CD4-positive, alpha-beta T cell treated with Interleukin-15 for 4 hours (primary cell): ENCODE measurements at regions not wholly inside any gene's neighbourhood (a gene's known extent, or its start where the extent isn't known, plus 50 kb on each side); places are given as distances from the start of the nearest gene placed in this dataset.
"Not testable (repeated sequence)": the region's sequence is repeated elsewhere in the genome, so short reads cannot be mapped to it uniquely, and the experiment has no call there.

Experiments
- DNase-seq: peaks from one replicate; pipeline ENCODE4 v3.0.0-alpha.2; 2020; ENCODE audit warnings: low spot score

DNA sequence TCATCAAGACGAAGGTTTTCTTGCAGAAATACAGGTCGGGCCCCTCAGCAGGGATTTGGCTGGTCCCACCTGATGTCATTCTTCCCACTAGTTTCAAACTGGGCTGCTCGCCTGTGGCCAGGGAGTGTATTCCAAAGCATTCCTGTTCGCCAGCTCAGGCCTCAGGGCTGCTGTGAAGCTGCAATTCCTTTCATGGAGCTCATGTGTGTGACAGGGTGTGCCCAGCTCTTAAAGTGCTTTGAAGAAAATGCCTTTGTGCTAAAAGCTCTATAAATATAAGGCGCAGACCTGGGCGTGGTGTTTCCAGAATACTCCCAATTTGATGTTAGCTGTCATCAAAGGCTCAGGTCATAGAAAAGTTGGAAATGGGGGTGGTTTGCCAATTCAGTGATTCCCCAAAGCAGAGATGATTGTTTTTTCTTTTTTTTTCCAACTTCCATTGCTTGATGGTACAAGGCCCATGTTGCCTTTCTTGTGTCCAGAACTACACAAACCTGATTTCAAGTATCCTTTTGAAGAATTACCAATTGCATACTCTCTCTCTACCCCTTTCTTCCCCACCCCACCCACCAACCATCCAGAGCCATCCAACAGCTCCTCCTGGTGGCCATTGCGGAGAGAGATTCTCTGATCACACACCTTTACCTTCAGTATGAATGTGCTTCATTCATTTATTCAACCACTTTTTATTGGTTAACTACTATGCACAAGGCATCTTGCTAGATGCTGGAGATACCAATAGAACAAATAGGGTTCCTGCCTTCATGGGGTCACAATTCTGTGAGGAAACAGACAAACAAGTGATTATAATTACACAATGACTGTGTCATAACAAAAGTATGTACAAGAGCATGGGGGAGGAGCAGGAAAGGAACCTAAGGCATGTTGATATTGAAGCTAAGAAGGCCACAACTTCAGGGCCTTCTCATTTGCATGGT lies 297.3 kb upstream of the LYZL1 start:
- peak; percentile 6 for DNase-seq

- DNase-seq, result no peak
These were observed 295.8 kb upstream of the LYZL1 start for GRCh38 chr10:28993056-28993455.

DNA sequence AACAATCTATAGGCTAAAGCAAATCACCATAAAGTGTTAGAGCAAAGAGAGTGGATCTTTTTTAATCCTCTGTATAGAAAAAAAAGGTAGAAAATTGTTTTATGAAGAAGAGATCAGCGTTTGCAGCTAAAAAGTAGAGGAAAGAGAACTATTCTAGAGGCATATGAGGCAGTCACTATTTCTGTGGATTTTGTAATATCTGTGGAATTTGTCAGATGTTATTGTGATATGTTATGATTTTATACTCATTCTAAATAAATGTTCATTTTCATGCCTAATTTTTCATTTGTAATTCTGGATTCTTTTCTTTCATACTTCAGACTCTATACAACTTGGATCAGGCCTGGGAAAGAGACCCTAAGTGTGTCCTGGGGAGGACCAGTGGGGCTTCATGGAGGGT lies 295.0 kb upstream of the LYZL1 start:
- DNase-seq, result no peak

GRCh38 chr10:28994802-28995201 lies 294.1 kb upstream of the LYZL1 start:
- not testable (repeated sequence) for DNase-seq

DNA sequence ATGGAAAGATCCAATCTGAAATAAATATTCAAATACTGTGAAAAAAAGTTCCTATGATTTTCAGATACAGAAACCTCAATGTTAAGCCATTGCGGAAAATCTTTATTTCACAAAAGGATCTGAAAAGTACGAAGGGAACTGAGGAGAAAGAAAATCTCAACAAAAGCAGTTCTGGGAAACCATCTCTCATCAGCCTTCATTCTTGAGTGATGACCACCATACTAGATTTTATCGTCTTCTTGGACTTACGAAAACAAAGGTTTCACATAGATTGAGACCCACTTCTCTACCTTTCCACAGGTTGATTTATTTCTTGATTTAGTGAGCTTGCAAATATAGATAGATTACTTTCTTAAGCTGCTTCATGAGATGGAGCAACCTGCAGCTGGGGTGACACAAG lies 293.4 kb upstream of the LYZL1 start:
- no peak for DNase-seq

- DNase-seq, result no peak
These were observed 292.5 kb upstream of the LYZL1 start for GRCh38 chr10:28996345-28996744.

GRCh38 chr10:28996947-28997551 lies 291.8 kb upstream of the LYZL1 start:
- no peak for DNase-seq

DNA sequence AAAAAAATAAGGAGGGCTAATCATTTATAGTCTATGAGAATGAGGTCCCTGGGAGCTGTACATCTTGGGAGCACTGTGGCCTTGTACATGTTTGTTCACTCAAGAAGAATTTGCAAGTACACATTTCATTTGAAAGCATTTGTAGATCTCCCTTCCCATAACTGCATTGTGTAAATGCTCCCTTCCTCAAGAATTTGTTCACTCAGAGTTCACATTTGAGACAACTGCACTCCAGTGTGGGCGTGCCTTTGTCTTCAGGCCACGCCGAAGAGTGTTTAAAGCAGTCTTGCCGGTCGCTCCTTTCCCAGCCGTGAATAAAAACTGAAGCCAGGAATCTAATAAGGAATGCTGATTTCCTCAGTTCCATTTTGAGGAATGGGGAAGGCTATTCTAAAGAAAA lies 291.1 kb upstream of the LYZL1 start:
- no peak for DNase-seq

DNA sequence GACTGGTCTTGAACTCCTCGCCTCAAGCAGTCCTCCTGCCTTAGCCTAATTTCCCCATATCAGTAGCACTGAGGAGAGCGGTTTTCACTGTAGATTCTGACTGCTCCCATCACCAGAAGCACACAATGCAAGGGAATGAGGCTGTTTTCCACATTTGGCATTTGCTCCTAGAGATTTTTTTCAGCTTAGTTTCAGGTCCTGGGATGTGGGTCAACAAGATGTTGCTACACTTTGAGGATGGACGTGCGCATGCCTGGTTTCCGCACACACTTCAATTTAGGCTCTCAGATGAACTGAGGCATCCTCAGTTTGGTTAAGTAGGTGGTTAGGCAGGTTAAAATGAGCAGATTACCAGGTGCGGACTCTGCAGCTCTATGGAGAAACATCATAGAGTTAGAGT lies 287.1 kb upstream of the LYZL1 start:
- no peak for DNase-seq

DNA sequence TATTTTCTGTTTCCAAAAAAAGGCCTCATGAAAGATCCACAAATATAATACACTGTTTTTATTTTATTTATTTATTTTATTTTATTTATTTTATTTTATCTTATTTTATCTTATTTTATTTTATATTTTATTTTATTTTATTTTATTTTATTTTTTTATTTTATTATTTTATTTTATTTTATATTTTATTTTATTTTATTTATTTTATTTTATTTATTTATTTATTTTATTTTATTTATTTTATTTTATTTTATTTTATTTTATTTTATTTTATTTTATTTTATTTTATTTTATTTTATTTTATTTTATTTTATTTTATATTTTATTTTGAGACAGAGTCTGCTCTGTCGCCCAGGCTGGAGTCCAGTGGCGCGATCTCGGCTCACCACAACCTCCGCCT lies 285.9 kb upstream of the LYZL1 start:
- not testable (repeated sequence) for DNase-seq

DNA sequence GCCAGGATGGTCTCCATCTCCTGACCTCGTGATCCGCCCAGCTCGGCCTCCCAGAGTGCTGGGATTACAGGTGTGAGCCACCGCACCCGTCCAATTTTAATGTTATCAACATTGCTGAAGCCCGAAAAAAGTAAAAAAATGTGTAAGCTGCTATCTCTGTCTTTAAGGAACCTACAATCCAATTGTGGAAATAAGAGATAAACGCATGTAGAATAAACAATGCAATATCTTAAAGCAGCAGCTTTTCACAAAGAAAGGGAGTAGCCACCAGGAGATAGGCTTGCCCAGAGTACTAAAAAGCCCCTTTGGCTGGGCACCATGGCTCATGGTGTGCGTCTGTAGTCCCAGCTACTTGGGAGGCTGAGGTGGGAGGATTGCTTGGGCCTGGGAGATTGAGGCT lies 282.9 kb upstream of the LYZL1 start:
- DNase-seq, result no peak

DNA sequence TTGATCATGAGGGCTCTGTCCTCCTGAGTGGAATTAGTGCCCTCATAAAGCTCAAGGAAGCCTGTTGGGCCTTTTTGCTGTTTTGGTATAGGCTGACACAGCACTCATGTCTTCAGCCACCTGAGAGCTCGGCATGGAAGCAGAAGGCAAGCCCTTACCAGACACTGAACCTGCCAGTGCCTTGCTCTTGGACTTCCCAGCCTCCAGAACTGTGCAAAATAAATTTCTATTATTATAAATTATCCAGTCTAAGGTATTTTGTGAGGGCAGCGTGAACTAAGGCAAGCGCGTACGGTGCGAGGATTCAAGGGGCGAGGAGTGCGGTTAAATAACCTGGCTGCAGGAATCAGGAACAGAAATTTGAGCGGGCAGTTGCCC lies 281.5 kb upstream of the LYZL1 start:
- no peak for DNase-seq

DNA sequence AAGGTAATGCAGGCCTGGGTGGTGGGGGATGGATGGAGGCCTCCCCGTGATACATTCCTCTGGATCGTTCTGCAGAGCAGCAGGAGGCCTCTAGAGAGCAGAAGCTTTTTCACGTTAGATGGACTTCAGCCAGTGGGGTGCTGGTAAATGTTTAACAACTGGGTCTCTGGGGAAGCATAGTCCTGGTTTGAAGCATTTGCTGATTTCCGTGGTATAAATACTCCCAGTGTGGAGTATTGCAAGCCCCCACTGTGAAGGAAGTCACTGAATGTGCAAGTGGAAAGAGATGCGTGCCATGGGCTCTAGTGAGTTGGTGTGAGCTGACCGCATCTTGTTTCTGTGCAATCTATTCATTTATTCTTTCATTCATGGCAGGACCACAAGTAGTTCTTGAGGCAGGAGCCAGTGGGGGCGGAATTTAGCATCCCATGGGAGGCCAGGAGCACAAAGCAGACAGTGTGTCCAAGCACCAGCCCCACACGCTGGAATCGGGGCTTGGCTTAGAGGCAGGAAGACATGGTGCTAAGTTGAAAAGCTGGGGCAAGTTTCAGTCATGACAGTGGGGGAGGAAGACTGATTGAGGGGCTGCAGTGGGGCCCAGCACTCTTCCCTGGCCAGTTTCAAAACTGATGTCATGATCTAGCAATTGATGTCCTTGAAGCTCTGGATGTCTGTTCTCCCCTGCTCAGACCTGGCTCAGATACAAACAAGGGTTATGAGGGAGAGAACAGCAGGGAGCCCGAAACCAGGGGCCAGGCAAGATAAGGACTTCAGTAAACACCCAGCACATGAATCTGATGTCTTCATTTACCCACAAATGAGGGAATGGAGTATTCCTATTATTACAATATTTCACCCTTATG lies 280.9 kb upstream of the LYZL1 start:
- DNase-seq, result no peak

DNA sequence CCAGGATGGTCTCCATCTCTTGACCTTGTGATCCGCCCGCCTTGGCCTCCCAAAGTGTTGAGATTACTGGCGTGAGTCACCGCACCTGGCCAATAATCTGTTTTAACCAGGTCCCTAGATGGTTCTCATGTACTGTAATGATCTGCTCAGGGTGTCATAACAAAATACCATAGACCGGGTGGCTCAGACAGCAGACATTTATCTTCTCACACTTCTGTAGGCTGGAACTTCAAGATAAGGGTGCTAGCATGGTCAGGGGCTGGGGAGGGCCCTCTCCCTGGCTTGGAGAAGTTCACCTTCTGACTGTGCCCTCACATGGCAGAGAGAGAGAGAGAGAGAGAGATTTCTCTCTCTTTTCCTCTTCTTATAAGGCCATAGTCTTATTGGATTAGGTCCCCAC lies 279.4 kb upstream of the LYZL1 start:
- no peak for DNase-seq

DNA sequence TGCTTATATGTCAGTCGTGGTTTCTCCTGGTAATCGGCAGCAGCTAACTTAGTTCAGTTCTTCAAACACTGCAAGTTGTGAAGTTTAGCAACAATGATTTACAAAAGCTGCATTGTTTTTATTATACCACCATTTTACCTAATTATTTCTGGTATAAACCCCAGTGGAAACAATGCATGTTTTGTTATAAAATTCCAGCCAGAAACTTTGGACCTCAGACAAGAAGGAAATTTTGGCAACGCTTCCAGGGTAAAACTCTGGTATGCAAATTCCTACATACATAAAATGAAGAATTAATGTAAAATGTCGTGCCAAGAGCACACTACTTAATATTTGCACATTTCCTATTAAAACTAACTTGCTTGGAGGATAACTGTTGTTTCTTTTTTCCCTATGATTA lies 277.4 kb upstream of the LYZL1 start:
- DNase-seq, result no peak

DNA sequence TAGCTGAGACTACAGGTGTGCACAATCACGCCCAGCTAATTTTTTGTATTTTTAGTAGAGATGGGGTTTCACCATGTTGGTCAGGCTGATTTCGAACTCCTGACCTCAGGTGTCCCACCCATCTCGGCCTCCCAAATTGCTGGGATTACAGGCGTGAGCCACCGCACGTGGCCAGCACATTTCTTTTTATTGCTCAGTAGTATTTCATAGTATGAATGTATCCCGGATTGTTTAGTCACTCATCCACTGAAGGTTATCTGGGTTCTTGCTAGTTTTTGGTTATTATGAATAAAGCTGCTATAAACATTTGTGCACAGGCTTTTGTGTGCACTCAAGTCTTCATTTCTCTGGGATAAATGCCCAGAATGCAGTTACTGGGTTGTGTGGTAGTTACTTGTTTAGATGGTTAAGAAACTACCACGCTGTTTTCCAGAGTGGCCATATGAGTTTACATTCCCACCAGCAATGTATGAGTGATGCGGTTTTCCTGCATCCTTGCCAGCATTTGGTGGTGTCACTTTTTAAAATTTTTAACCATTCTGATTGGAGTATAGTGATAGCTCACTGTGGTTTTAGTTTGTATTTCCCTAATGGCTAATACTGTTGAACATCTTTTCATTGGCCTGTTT lies 275.8 kb upstream of the LYZL1 start:
- DNase-seq, result no peak

- DNase-seq, result no peak
These were observed 267.3 kb upstream of the LYZL1 start for GRCh38 chr10:29021591-29021990.

- no peak for DNase-seq
These were observed 266.4 kb upstream of the LYZL1 start for GRCh38 chr10:29022513-29022912.

DNA sequence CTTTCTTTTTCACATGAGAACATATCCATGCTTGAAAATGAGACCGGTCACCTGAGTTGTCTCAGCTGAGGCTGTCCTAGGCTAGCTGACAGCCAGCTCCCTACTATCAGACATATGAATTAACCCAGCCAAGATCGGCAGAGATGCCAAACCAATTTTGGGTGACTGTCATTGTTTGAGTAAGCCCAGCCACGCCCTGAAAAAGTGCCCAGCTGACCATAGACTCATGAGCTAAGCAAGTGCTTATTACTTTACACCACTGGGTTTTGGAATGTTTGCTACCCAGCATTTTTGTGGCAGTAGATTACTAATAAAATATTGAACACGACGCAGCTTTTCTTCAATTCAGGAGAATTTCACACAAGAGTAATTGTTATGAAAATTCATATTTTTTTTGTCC lies 265.2 kb upstream of the LYZL1 start:
- no peak for DNase-seq

GRCh38 chr10:29026065-29026797 lies 262.6 kb upstream of the LYZL1 start:
- no peak for DNase-seq

GRCh38 chr10:29026802-29027580 lies 261.9 kb upstream of the LYZL1 start:
- no peak for DNase-seq
